HEK293 (cell line): ENCODE measurements at regions not wholly inside any gene's neighbourhood (a gene's known extent, or its start where the extent isn't known, plus 50 kb on each side); places are given as distances from the start of the nearest gene placed in this dataset.

Experiments used
- CTCF ChIA-PET: fragments of 350-600 bp; formaldehyde crosslinking; extraction: SDS; loops from one replicate; lab custom pipeline; 2021; ENCODE audit warnings: antibody characterized with exemption; lab: Yijun Ruan, JAX
- POLR2A ChIA-PET: fragments of 300-600 bp; formaldehyde crosslinking; extraction: SDS; loops from one replicate; lab custom pipeline; 2020; ENCODE audit warnings: antibody characterized with exemption, inconsistent platforms; lab: Yijun Ruan, JAX
- H3K27ac ChIP-seq: fragments of 200-500 bp; sonication (Bioruptor generic); 2 replicates; pipeline ENCODE4 v1.5.1; 2014; ENCODE audit warnings: low read depth, low read length, control low read depth, inconsistent platforms; ENCODE audit errors: extremely low read depth
- H3K36me3 ChIP-seq, 2 experiments: fragments of 200-500 bp in 1 of 2; sonication (Bioruptor generic) in 1 of 2; 1 replicate in 1 of 2; 2 replicates in 1 of 2; pipeline ENCODE4 v1.5.1; 2014 to 2017; ENCODE audit warnings: inconsistent platforms in 2 of 2, low read length in 2 of 2; ENCODE audit not compliant: control insufficient read depth in 2 of 2, insufficient read depth in 1 of 2
- H3K4me1 ChIP-seq: fragments of 200-500 bp; sonication (Bioruptor generic); 2 replicates; pipeline ENCODE4 v1.5.1; 2014; ENCODE audit warnings: mild to moderate bottlenecking, low read length, inconsistent platforms; ENCODE audit not compliant: control insufficient read depth, insufficient read depth
- H3K4me3 ChIP-seq: 2 replicates; pipeline ENCODE4 v1.5.1; 2011; ENCODE audit warnings: low read depth, mild to moderate bottlenecking, control low read depth, low read length, moderate library complexity
- H3K9me3 ChIP-seq: fragments of 200-500 bp; sonication (Bioruptor generic); 2 replicates; pipeline ENCODE4 v1.5.1; 2014; ENCODE audit warnings: low read depth, low read length, inconsistent platforms; ENCODE audit not compliant: control insufficient read depth, insufficient read depth
- GLIS1 ChIP-seq: fragments of 450-650 bp; formaldehyde crosslinking; IDR thresholded peaks from 2 replicates; pipeline ENCODE4 v1.5.1; 2016; ENCODE audit warnings: missing biosample characterization, missing genetic modification characterization
- HOXC10 ChIP-seq: sonication (generic); formaldehyde crosslinking; IDR thresholded peaks from 2 replicates; pipeline ENCODE4 v1.8.1; 2023; ENCODE audit warnings: mild to moderate bottlenecking, missing genetic modification reagents
- HOXD13 ChIP-seq: sonication (generic); formaldehyde crosslinking; IDR thresholded peaks from 2 replicates; pipeline ENCODE4 v1.8.0; 2022; ENCODE audit warnings: missing genetic modification reagents, borderline replicate concordance
- IKZF3 ChIP-seq: fragments of 450-650 bp; IDR thresholded peaks from 2 replicates; pipeline ENCODE4 v1.5.0; 2018; ENCODE audit warnings: missing biosample characterization, mild to moderate bottlenecking, missing genetic modification characterization, moderate library complexity
- MYNN ChIP-seq: fragments of 450-650 bp; formaldehyde crosslinking; IDR thresholded peaks from 2 replicates; pipeline ENCODE4 v1.5.1; 2016; ENCODE audit warnings: missing biosample characterization, missing genetic modification characterization, borderline replicate concordance
- OSR2 ChIP-seq: fragments of 450-650 bp; formaldehyde crosslinking; IDR thresholded peaks from 2 replicates; pipeline ENCODE4 v1.5.1; 2016; ENCODE audit warnings: missing biosample characterization, missing genetic modification characterization
- REPIN1 ChIP-seq: fragments of 450-650 bp; formaldehyde crosslinking; IDR thresholded peaks from 2 replicates; pipeline ENCODE4 v1.5.1; 2017; ENCODE audit warnings: missing biosample characterization, missing genetic modification characterization, low read depth
- TCF7L2 ChIP-seq: IDR thresholded peaks from 2 replicates; pipeline ENCODE4 v1.6.1; 2011; ENCODE audit warnings: low read depth, mild to moderate bottlenecking, inconsistent platforms, low read length, moderate library complexity, borderline replicate concordance
- ZNF155 ChIP-seq: fragments of 450-650 bp; formaldehyde crosslinking; IDR thresholded peaks from 2 replicates; pipeline ENCODE4 v1.5.1; 2016; ENCODE audit warnings: missing biosample characterization, missing genetic modification characterization
- ZNF274 ChIP-seq, 2 experiments: fragments of 200-500 bp in 1 of 2; fragments of 450-650 bp in 1 of 2; sonication (Bioruptor generic) in 1 of 2; formaldehyde crosslinking in 1 of 2; IDR thresholded peaks; 2 replicates each; pipeline versions ENCODE4 v1.5.1 to v1.6.1; 2014 to 2016; ENCODE audit warnings: borderline replicate concordance in 1 of 2, inconsistent platforms in 1 of 2, low read length in 1 of 2, missing biosample characterization in 1 of 2, missing genetic modification characterization in 1 of 2
- ZNF311 ChIP-seq: fragments of 450-650 bp; formaldehyde crosslinking; IDR thresholded peaks from 2 replicates; pipeline ENCODE4 v1.5.1; 2017; ENCODE audit warnings: missing biosample characterization, missing genetic modification characterization, borderline replicate concordance
- ZNF585B ChIP-seq: fragments of 450-650 bp; formaldehyde crosslinking; IDR thresholded peaks from 2 replicates; pipeline ENCODE4 v1.5.1; 2016; ENCODE audit warnings: missing biosample characterization, missing genetic modification characterization
- ZNF600 ChIP-seq: fragments of 450-650 bp; formaldehyde crosslinking; IDR thresholded peaks from 2 replicates; pipeline ENCODE4 v1.5.1; 2016; ENCODE audit warnings: missing biosample characterization, missing genetic modification characterization
- ZNF830 ChIP-seq: fragments of 450-650 bp; IDR thresholded peaks from 2 replicates; pipeline ENCODE4 v1.5.0; 2018; ENCODE audit warnings: missing biosample characterization, missing genetic modification characterization, low read depth, mild to moderate bottlenecking, moderate library complexity
- TF ChIP-seq, protein P1 (sequence below): fragments of 450-650 bp; formaldehyde crosslinking; IDR thresholded peaks from 2 replicates; pipeline ENCODE4 v1.5.1; 2016; ENCODE audit warnings: missing biosample characterization, missing genetic modification characterization
- TF ChIP-seq, protein P2 (sequence below): fragments of 450-650 bp; formaldehyde crosslinking; IDR thresholded peaks from 2 replicates; pipeline ENCODE4 v1.5.1; 2017; ENCODE audit warnings: missing biosample characterization, missing genetic modification characterization
- TF ChIP-seq, protein P3 (sequence below): fragments of 450-650 bp; formaldehyde crosslinking; IDR thresholded peaks from 2 replicates; pipeline ENCODE4 v1.5.1; 2016; ENCODE audit warnings: missing biosample characterization, missing genetic modification characterization
- TF ChIP-seq, protein P4 (sequence below): fragments of 450-650 bp; formaldehyde crosslinking; IDR thresholded peaks from 2 replicates; pipeline ENCODE4 v1.5.0; 2017; ENCODE audit warnings: missing biosample characterization, missing genetic modification characterization, borderline replicate concordance

DNA sequence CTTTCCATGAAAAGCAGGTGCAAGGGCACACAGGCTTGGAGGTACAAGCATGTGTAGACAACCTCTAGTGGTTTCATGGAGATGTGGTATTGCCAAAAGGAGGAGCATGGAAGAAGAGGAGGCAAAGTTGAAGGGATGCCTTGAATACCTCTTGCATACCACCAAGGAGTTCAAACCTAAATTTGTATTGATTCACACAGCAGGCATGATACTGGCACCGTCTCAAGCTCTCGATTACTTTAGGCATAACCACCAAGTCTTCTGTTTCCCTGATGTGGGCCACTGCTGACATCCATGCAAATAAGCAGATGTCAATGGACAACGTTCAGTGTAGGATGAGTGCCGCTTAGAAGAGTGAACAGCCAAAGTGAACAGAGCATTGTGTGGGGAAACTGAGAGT, 87.1 kb downstream of the SCN11A start:
- H3K9me3 ChIP-seq = no peaks in the 10 kb centered on the region
- H3K27ac ChIP-seq = no peak overlapping the region
- no peaks in the 10 kb centered on the region for H3K36me3 ChIP-seq
- no peak overlapping the region for H3K4me3 ChIP-seq
- CTCF ChIA-PET = no interaction called here
- TF ChIP-seq ZNF585B (tag by site-specific recombination) (no peak), ZNF274 (IDR thresholded peaks at IDR 0.05; ENCODE audit: low read length) (no peak), ZNF274 (tag by site-specific recombination; IDR thresholded peaks at IDR 0.05; ENCODE audit: borderline replicate concordance) (no peak), ZNF155 (no peak)
- TF ChIP-seq, all 188 proteins: peak for 0
- POLR2A ChIA-PET = no interaction called here
- H3K4me1 ChIP-seq = no peaks in the 10 kb centered on the region

DNA sequence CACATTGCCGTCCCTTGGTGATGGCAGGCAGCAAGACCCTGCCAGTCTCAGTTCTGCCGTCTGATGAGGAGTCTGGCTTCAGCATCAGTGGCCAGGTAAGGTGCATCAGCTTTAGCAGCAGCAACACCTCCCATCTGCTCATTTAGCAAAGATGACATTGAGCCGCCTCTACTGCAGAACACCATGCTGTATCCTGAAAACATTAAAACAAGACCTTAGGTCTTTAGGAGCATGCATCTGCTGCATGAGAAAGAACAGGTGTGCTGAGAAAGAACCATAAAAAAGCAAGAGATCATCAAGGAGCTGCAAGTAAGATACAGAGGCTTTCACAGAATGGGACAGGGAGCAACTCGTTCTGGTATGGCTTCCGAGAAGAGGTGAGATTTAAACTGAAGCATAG, 87.5 kb downstream of the SCN11A start:
- Histone ChIP-seq H3K4me3 (no peak overlapping the region), H3K9me3 (no peaks in the 10 kb centered on the region), H3K36me3 (no peaks in the 10 kb centered on the region), H3K4me1 (no peaks in the 10 kb centered on the region), H3K27ac (no peak overlapping the region)
- no peak for TF ChIP-seq ZNF830 (tag by site-specific recombination)
- no peak for TF ChIP-seq TCF7L2
- no peak for TF ChIP-seq MYNN (tag by site-specific recombination)
- TF ChIP-seq ZNF600 (tag by site-specific recombination) = no peak
- no peak for TF ChIP-seq IKZF3 (tag by site-specific recombination)
- TF ChIP-seq, protein P1, sequence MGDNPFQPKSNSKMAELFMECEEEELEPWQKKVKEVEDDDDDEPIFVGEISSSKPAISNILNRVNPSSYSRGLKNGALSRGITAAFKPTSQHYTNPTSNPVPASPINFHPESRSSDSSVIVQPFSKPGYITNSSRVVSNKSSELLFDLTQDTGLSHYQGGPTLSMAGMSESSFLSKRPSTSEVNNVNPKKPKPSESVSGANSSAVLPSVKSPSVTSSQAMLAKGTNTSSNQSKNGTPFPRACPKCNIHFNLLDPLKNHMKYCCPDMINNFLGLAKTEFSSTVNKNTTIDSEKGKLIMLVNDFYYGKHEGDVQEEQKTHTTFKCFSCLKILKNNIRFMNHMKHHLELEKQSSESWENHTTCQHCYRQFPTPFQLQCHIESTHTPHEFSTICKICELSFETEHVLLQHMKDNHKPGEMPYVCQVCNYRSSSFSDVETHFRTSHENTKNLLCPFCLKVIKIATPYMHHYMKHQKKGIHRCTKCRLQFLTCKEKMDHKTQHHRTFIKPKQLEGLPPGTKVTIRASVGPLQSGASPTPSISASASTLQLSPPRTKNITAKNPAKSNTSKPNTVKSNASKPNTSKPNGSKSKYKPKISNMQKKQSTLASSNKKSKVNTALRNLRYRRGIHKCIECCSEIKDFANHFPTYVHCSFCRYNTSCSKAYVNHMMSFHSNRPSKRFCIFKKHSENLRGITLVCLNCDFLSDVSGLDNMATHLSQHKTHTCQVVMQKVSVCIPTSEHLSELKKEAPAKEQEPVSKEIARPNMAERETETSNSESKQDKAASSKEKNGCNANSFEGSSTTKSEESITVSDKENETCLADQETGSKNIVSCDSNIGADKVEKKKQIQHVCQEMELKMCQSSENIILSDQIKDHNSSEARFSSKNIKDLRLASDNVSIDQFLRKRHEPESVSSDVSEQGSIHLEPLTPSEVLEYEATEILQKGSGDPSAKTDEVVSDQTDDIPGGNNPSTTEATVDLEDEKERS (tag by site-specific recombination) = no peak
- TF ChIP-seq OSR2 (tag by site-specific recombination) = no peak
- TF ChIP-seq, protein P2, sequence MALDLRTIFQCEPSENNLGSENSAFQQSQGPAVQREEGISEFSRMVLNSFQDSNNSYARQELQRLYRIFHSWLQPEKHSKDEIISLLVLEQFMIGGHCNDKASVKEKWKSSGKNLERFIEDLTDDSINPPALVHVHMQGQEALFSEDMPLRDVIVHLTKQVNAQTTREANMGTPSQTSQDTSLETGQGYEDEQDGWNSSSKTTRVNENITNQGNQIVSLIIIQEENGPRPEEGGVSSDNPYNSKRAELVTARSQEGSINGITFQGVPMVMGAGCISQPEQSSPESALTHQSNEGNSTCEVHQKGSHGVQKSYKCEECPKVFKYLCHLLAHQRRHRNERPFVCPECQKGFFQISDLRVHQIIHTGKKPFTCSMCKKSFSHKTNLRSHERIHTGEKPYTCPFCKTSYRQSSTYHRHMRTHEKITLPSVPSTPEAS (tag by site-specific recombination) = no peak
- no peak for TF ChIP-seq GLIS1
- no peak for TF ChIP-seq HOXC10
- TF ChIP-seq, protein P3, sequence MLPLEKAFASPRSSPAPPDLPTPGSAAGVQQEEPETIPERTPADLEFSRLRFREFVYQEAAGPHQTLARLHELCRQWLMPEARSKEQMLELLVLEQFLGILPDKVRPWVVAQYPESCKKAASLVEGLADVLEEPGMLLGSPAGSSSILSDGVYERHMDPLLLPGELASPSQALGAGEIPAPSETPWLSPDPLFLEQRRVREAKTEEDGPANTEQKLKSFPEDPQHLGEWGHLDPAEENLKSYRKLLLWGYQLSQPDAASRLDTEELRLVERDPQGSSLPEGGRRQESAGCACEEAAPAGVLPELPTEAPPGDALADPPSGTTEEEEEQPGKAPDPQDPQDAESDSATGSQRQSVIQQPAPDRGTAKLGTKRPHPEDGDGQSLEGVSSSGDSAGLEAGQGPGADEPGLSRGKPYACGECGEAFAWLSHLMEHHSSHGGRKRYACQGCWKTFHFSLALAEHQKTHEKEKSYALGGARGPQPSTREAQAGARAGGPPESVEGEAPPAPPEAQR = no peak
- TF ChIP-seq ZNF311 = no peak
- no peak for TF ChIP-seq REPIN1
- TF ChIP-seq HOXD13 (CRISPR knock-in tag) = no peak
- TF ChIP-seq, protein P4, sequence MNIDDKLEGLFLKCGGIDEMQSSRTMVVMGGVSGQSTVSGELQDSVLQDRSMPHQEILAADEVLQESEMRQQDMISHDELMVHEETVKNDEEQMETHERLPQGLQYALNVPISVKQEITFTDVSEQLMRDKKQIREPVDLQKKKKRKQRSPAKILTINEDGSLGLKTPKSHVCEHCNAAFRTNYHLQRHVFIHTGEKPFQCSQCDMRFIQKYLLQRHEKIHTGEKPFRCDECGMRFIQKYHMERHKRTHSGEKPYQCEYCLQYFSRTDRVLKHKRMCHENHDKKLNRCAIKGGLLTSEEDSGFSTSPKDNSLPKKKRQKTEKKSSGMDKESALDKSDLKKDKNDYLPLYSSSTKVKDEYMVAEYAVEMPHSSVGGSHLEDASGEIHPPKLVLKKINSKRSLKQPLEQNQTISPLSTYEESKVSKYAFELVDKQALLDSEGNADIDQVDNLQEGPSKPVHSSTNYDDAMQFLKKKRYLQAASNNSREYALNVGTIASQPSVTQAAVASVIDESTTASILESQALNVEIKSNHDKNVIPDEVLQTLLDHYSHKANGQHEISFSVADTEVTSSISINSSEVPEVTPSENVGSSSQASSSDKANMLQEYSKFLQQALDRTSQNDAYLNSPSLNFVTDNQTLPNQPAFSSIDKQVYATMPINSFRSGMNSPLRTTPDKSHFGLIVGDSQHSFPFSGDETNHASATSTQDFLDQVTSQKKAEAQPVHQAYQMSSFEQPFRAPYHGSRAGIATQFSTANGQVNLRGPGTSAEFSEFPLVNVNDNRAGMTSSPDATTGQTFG (tag by site-specific recombination) = no peak
- CTCF ChIA-PET = interaction anchor here (1.1 kb wide), 1 partner anchor 14 kb away, joined by 3 read pairs; no protein-coding TSS in a partner anchor
- POLR2A ChIA-PET = no interaction called here
